Ramos (cell line): ENCODE measurements at regions not wholly inside any gene's neighbourhood (a gene's known extent, or its start where the extent isn't known, plus 50 kb on each side); places are given as distances from the start of the nearest gene placed in this dataset.
"Not testable (repeated sequence)": the region's sequence is repeated elsewhere in the genome, so short reads cannot be mapped to it uniquely, and the experiment has no call there.

Experiments used
- in situ Hi-C: fragments of 300-500 bp; cut with MboI; formaldehyde crosslinking; loops from one replicate; pipeline ENCODE4 v1.14.3; 2022; ENCODE audit warnings: low sequenced_read_pairs; ENCODE audit not compliant: unreplicated experiment

DNA sequence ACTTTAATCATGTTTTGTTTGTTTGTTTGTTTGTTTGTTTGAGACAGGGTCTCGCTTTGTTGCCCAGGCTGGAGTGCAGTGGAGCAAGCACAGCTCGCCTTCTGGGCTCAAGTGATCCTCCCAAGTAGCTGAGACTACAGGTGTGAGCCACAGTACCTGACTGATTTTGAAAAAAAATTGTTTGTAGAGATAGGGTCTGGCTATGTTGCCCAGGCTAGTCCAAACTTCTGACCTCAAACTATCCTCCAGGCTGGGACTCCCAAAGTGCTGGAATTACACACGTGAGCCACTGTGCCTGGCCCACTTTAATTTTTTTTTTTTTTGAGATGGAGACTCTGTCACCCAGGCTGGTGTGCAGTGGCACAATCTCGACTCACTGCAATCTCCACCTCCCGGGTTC is 74.8 kb upstream of the CLDN5 start:
- in situ Hi-C loops = no loop called here

DNA sequence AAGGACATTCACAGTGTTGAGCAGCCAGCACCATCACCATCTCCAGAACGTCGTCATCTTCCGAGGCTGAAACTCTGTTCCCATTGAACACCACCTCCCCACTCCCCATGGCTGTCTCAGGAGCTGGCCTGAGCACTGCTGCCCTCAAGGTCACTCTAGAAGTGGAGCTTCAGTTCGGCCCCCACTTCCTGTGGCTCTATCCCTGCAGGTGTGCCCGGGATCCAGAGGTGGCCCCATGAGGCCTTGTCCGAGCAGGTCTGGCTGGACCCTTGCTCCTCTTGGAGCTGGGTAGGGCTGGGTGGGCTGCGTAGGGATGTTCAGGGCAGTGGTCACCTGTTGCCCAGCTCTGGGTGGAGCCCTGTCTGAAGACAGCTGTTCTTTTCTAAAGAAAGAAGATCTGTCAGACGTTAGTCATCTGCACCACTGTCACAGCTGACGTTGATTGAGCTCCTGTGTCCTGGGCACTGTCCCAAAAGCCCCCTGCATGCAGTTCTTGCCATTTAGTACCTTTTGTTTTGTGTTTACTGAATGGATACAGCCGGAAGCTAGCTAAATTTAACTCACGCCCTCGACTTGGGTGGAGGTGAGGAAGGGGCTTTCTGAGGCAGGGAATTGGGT is 75.5 kb upstream of the CLDN5 start:
- in situ Hi-C loops = no loop called here

DNA sequence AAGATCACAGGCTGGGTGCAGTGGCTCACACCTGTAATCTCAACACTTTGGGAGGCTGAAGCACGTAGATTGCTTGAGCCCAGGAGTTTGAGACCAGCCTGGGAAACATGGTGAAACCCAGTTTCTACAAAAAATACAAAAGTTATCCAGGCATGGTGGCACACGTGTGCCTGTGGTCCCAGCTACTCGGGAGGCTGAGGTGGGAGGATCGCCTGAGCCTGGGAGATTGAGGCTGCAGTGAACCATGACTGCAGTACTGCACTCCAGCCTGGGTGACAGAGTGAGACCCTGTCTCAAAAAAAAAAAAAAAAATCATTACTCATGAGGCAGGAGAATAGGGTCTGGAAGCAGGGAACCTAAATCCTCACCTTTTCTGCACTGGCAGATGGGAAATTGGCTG is 79.1 kb upstream of the CLDN5 start:
- in situ Hi-C loops = not testable (repeated sequence)

DNA sequence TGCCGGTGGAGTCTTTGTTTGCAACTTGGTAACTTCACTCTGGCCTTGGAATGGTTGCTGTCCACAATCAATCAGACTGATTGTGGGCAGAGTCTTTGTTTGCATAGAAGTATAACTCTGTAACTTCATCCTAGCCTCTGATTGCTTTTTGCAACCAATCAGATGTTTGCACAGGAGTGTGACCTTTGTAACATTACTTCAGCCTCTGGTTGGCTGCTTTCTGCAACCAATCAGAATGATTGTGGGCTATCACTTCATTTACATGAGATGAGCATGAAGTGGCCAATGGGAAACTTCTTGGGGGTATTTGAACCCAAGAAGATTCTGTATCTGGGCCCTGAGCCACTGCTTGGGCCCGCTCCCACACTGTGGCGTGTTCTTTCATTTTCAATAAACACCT is 79.6 kb upstream of the CLDN5 start:
- in situ Hi-C loops = no loop called here

DNA sequence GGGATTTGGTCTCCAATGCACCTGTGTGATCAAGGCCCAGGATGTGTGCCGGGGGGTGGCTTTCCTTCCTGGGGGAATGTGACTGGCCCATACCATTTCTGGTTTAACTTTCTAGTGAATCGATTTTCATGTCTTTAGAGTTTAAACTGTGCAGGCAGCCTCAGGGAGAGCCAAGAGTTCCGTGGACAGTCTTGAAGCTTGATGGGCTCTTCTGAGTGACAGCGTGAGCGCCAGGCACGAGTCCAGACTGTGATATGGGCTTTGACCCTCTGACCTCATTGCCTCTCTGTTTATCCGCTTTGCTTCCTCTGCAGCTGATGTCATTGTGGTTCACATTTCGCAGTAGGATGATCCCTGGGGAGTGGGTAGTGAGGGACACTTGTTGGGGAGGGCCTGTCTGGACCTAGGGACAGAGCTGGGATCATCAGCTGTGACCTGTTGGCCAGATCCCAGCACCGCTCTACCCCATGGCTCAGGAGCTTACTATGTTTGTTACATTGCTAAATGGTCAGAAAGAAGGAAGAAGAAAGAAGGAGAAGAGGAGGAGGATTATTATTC is 80.6 kb upstream of the CLDN5 start:
- in situ Hi-C loops = no loop called here

DNA sequence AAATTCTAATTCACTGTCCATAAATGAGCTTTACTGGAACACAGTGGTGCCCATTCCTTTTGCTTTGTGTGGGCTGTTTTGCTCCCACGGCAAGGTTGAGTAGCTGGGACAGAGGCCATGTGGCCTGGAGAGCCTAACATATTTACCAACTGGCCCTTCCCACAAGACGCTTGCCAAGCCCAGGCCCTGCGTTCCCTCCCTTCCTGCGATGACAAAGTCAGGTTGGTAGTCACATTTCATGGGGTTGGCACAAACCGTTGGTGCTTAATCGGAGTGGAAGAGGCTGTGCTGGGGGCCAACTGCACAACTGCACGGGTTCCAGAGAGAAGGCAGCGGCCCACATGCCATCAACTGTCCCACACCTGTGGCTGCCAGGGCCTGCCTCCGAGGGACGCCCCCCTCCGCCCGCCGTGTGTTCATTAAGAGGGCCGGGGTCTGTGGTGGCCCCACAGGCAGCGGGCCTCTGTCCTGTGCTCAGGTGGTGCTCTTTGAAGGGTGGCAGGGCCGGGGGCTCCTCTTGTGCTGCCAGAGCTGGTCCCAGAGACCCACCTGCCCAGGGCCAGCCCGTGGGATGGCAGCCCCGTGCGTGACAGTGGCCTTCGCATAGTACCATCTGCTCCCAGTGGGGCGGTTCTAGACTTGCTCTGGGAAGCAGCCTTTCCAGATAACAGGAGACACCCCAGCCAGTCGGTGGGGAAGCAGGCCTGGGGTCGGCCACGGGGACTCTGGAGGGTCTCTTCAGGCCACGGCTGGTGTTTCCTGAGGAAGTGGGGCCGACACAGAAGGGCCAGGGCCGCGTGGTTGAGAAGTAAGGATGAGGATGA is 81.5 kb upstream of the CLDN5 start:
- in situ Hi-C loops = no loop called here

DNA sequence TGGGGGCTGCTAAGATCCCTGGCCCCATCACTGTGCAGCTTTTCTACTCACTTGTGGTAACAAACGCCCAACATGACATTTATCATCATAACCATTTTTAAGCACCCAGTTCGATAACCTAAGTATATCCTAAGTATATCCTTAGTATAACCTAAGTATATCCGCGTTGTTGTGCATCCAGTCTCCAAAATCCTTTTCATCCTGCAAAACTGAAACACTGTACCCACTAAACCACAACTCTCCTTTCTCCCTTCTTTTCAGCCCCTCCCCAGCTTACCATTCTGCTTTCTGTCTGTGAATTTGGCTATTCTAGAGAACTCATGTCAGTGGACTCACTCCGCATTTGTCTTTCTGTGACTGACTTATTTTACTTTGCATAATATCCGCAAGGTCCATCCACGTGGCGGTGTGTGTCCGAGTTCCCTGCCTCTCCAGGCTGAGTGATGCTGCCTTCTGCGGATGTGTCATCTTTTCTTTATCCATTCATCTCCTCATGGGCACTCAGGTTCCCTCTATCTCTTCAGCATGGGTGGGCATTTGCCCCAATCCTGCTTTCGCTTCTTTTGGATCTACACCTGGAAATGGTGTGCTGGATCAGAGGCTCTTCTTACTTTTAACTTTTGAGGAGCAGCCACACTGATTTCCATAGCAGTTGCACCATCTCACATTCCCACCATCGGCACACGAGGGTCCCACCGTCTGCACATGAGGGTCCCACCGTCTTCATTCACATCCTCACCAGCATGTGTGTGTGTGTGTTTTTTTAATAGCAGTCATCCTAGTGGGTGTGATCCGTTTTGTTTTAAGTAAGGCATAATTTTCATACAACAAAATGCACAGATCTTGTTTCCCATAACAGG is 82.4 kb upstream of the CLDN5 start:
- in situ Hi-C loops = no loop called here

DNA sequence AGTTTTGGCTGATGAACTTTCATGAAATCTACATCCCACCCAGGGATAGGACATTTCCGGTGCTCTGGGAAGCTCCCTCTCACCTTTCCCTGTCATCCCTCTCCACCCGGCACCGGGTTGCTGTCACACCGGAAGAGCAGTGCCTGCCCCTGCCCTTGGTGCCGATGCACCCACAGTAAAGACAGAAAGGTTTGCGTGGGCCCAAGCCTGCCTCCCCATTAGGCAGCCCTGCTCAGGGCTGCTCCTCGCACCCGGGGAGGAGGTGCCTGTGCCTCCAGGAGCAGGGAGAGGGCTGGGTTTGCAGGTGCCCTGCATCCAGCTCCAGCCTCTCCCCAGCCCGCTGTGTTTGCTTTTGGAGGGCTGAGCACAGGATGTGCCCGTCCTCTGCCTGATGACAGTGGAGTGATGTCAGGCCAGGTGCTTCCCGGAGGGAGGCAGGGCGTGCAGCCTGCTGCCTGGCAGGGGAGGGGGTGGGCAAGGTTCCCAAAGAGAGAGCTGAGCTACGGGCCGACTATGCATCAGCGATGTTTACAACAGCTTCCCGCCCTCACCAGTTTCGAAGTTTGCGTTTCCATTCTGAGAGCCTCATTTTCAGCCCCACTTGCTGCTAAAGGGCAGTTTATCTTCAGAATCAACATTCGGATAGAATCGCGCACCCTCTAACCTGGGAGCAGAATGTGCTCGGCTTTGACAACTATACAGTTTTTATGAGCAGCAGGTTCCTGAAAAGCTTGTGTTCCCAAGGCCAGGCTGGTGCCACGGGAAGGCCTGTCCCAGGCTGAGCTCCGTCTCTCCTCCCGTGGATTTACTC is 83.2 kb upstream of the CLDN5 start:
- in situ Hi-C loops = no loop called here

DNA sequence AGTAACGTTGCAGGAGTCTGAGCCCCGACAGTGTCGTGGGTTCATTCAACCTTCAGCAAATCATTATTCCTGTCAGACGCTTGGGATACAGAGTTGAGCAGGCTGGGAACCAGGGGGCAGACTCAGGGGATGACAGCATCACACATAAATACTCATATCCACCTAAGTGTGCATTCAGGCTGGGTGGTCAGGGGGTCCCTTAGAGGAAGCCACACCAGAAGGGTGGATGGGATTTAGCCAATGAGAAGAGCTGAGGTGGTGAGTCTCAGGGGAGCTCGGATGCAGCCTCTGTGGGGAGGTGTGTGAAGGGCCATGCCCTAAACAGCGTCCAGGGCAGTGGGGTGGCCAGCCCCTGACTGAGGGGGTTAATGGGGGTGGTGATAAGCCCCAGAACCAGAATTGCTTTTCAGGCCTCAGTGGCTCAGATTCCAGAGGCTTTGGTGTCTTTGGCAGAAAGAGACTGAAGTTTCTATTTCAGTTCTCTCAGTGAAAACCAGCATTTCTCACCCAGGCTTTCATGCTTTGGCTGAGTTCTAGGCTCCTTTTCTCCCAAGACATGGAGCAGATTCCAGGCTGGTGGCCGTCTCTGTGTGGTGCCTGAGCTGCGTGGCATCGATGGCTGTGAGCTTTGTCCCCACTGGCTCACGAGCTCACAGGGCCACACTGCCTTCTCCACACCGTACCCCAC is 83.9 kb upstream of the CLDN5 start:
- in situ Hi-C loops = no loop called here

DNA sequence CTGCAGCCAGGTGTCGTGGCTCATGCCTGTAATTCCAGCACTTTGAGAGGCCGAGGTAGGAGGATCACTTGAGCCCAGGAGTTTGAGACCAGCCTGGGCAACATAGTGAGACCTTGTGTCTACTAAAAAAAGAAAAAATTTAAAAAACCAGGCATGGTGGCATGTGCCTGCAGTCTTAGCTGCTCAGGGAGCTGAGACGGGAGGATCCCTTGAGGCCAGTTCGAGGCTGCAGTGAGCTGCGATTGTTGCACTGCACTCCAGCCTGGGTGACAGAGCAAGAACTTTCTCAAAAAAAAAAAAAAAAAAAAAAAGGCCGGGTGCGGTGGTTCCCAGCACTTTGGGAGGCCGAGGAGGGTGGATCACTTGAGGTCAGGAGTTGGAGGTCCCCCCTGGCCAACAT is 85.5 kb upstream of the CLDN5 start:
- in situ Hi-C loops = not testable (repeated sequence)

DNA sequence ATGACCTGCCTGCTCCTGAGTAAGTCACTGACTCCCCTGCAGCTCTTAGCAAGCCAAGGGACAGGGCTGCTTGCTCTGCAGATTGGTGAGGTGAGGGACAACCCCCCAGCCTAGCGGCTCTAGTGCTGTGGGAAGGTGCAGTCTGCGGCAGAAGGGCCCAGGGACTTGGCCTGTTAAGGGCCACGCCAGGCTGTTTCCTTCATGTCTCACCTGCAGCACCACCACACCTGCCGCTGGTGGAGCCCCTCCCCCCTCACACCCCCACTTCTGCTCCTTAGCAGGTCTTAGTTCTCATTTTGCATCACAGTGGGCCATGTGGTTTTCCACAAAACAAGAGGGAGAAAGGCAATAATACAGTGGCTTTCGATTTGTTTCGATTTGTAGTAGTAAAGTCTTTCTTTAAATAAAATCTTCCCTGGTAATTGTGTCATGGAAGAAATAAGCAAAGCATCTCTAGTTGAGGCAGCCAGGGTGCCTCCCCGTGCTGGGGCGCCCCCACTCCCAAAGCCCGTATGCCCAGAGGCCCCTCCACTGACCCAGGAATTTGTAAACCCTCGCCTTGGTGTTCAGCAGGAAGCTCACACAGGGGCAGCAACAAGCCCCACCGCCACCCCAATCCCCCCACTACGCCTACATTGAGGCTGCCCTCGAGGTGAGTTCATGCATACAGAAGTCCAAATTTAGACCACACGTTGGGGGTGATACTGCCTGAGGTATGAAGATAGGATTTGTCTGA is 86.5 kb upstream of the CLDN5 start:
- in situ Hi-C loops = no loop called here

DNA sequence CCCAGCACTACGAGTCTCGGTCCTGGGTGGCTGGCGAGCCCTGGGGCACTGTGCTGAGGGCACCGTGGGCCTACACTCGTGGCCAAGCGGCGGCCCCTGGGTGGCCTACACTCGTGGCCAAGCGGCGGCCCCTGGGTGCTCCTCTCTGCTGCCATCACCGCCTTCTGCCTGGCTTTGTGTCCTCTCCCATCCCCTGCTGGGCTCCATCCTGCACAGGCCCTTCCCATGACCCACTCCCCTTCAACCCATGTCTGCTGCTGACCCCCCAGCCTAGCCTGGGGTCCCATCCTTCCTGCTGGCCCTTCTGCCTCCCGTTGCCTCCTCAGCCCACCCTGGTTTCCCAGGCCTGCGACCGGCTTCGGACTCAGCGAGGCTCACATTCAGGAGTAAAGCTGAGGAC is 87.4 kb upstream of the CLDN5 start:
- in situ Hi-C loops = no loop called here

DNA sequence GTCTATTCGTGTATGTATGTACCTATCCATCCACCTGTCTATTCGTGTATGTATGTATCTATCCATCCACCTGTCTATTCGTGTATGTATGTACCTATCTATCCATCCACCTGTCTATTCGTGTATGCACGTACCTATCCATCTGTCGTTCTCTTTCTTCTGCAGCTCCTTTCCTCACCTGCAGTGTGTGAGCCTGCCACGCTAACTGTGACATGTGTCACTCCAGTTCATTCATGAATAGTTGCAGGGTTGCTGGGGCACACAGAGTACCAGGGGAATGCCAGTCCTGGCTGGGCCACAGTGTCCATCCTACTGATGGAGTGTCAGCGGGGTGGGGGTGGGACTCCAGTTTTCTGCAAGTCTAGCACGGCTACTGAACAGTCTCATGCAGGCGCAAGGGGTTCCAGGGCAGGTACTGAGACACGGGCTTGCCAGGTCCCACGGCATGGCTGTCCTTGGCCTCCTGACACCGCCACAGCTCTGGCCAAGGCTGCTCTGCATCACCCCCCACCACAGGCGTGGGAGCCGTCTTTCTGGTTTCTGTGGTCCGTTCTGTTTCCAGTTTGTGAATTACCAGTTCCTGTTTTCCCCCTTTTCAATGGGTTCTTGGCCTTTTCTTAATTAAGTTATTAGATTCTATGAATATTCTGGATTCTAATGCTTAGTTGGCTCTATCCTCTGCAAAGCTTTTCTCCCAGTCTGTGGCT is 88.8 kb upstream of the CLDN5 start:
- in situ Hi-C loops = no loop called here

DNA sequence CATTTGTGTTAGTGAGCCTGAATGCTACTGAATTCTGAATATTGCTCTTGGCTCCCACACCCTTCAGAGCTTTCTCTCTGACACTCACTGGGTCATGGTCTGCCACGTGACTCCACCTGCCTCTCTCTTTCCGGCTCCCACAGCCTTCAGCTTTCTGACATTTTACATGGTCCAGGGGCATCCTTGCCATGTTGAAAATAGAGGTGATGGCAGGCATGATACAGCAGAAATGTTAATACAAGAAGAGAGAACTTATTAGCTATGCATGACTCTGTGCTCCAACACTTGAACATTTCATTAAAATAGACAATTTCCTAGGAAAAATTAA is 90.3 kb upstream of the CLDN5 start:
- in situ Hi-C loops = no loop called here

DNA sequence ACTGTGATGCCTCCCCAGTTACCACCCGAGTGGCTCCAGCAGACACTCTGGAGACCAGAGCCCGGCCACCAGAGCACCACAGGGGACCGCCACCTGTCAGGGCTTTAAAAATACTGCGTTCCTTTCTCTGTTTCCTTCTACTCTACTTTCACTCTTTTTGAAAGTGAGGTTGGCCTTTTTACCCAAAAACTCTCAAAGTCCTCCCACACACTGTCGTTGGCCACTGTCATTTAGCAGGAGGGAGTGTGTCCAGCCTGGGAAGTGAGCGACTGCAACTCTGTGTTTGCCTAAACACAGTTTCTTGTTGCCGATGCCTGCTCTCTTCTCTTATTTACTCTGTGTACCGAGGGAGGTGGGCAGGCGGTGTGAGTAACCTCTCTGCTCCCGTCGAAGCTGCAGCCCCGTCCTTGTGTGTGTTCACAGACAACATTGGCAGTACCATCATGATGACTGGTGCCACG is 90.8 kb upstream of the CLDN5 start:
- in situ Hi-C loops = no loop called here

DNA sequence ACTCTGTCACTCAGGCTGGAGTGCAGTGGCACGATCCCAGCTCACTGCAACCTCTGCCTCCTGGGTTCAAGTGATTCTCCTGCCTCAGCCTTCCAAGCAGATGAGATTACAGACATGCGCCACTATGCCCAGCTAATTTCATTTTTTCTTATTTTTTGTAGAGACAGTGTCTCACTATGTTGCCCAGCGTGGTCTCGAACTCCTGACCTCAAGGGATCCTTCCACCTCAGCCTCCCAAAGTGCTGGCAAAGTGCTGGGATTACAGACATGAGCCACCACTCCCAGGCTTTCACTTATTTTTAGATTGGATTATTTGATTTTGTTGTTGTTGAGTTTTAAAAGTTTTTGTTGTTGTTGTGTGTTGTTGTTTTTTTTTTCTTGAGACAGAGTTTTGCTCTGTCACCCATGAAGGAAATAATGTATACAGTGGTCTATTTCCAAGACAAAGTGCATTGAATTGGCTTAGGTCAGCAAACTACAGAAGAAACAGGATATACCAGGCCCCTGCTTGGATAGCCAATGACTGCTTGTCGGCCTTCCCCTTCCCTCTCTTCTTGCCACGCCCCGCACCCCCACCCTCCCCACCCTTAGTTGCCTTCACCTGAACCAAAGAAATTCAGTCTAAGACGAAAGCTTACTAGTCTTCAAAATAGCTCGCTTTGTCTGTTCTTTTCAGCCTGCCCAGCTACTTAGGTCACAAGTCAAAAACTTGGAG is 91.8 kb upstream of the CLDN5 start:
- in situ Hi-C loops = no loop called here

DNA sequence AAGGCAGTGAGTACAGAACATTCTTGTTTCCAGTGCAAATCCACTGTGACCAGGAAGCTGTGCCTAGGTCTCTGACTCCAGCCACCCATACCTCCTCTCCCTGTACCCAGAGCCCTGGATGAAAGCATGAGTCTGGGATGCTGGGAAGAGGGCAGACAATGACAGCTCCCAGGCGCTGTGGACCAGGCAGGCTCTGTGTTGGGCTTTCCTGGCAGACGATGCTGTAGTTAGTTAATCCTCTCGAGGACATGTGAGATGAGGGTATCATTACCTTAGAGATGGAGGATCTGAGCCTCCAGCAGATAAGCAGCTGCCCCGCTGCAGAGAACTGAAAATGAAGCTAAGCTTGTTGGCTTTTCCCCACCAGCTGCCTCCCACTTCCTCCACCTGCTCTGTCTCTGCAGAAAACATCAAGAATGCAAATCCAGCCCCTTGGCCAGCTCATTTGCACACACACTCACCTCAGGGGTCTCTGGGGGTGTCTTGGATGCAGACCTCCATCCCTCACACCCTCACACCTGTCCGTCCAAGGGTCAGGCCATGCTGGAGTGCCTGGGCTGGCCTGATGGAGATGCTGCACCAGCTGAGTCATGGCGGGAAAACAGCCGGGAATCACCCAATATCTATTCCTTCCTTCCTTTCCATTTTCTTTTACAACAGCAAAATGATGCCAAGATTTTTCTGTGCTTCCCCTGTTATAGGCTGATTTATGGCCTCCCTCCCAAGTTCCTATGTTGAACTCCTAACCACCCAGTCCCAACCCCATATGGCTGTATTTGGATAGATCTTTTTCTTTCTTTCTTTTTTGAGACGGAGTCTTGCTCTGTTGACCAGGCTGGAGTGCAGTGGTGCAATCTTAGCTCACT is 94.9 kb upstream of the SEPTIN5 start:
- in situ Hi-C loops = loop anchor here (10.0 kb wide), 2 partner anchors 115 to 325 kb away; partner anchors contain the start of gene CLTCL1
